ENCODE measurements at regions not wholly inside any gene's neighbourhood (a gene's known extent, or its start where the extent isn't known, plus 50 kb on each side); places are given as distances from the start of the nearest gene placed in this dataset.

- ATAC-seq (ENCODE audit: poor library complexity) = no peak
- DNase-seq = no peak
- intact Hi-C loops (cut with DNase I) = no loop called here
These were observed 730.6 kb upstream of the FANCL start for GRCh38 chr2:58971511-58972360.

- intact Hi-C loops (cut with DNase I) = no loop called here
These were observed 729.2 kb upstream of the FANCL start for GRCh38 chr2:58970365-58970764.

GRCh38 chr2:58968885-58969284 is 727.8 kb upstream of the FANCL start:
- intact Hi-C loops (cut with DNase I) = no loop called here

More at GRCh38 chr2:58970365-58970764, 729.2 kb upstream of the FANCL start:
- DNase-seq (no peak), ATAC-seq (ENCODE audit: poor library complexity) (no peak)

GRCh38 chr2:58967736-58968135 is 726.6 kb upstream of the FANCL start:
- peak; percentile 37 for DNase-seq
- intact Hi-C loops (cut with DNase I) = no loop called here
- no peak for ATAC-seq (ENCODE audit: poor library complexity)

More at GRCh38 chr2:58968885-58969284, 727.8 kb upstream of the FANCL start:
- ATAC-seq (ENCODE audit: poor library complexity) (no peak), DNase-seq (no peak)

- intact Hi-C loops (cut with DNase I) = no loop called here
- no peak for ATAC-seq (ENCODE audit: poor library complexity)
These were observed 724.5 kb upstream of the FANCL start for GRCh38 chr2:58965602-58966001.

GRCh38 chr2:58959996-58960395 is 718.9 kb upstream of the FANCL start:
- ATAC-seq (ENCODE audit: poor library complexity) = no peak

More at GRCh38 chr2:58965602-58966001, 724.5 kb upstream of the FANCL start:
- no peak for DNase-seq

GRCh38 chr2:58957188-58957840 is 716.2 kb upstream of the FANCL start:
- no peak for DNase-seq
- no peak for ATAC-seq (ENCODE audit: poor library complexity)
- intact Hi-C loops (cut with DNase I) = no loop called here

More at GRCh38 chr2:58959996-58960395, 718.9 kb upstream of the FANCL start:
- intact Hi-C loops (cut with DNase I) = no loop called here
- no peak for DNase-seq

GRCh38 chr2:58954880-58955385 is 713.8 kb upstream of the FANCL start:
- intact Hi-C loops (cut with DNase I) = no loop called here
- DNase-seq = no peak
- ATAC-seq (ENCODE audit: poor library complexity) = no peak

GRCh38 chr2:58951722-58952121 is 710.6 kb upstream of the FANCL start:
- ATAC-seq (ENCODE audit: poor library complexity) (no peak), DNase-seq (no peak)
- intact Hi-C loops (cut with DNase I) = no loop called here

- intact Hi-C loops (cut with DNase I) = no loop called here
- DNase-seq (no peak), ATAC-seq (ENCODE audit: poor library complexity) (peak; percentile 94)
These were observed 709.8 kb upstream of the FANCL start for GRCh38 chr2:58950795-58951462.

- no peak for ATAC-seq (ENCODE audit: poor library complexity)
- intact Hi-C loops (cut with DNase I) = no loop called here
These were observed 698.3 kb upstream of the FANCL start for GRCh38 chr2:58939388-58939787.

GRCh38 chr2:58938988-58939387 is 697.9 kb upstream of the FANCL start:
- intact Hi-C loops (cut with DNase I) = no loop called here
- DNase-seq (no peak), ATAC-seq (ENCODE audit: poor library complexity) (no peak)

More at GRCh38 chr2:58939388-58939787, 698.3 kb upstream of the FANCL start:
- DNase-seq = no peak

- no peak for ATAC-seq (ENCODE audit: poor library complexity)
- DNase-seq = no peak
- intact Hi-C loops (cut with DNase I) = no loop called here
These were observed 691.7 kb upstream of the FANCL start for GRCh38 chr2:58932801-58933200.

GRCh38 chr2:58930537-58930936 is 689.4 kb upstream of the FANCL start:
- ATAC-seq (ENCODE audit: poor library complexity) (no peak), DNase-seq (no peak)
- intact Hi-C loops (cut with DNase I) = no loop called here

GRCh38 chr2:58928973-58929372 is 687.8 kb upstream of the FANCL start:
- DNase-seq (no peak), ATAC-seq (ENCODE audit: poor library complexity) (peak; percentile 87)
- intact Hi-C loops (cut with DNase I) = no loop called here

GRCh38 chr2:58928391-58928790 is 687.3 kb upstream of the FANCL start:
- intact Hi-C loops (cut with DNase I) = no loop called here
- DNase-seq (no peak), ATAC-seq (ENCODE audit: poor library complexity) (no peak)

GRCh38 chr2:58926112-58926511 is 685.0 kb upstream of the FANCL start:
- DNase-seq = no peak
- intact Hi-C loops (cut with DNase I) = no loop called here
- ATAC-seq (ENCODE audit: poor library complexity) = no peak

- ATAC-seq (ENCODE audit: poor library complexity) = peak; percentile 61
- intact Hi-C loops (cut with DNase I) = no loop called here
- DNase-seq = peak; percentile 43
These were observed 684.6 kb upstream of the FANCL start for GRCh38 chr2:58925676-58926081.

- DNase-seq = no peak
- ATAC-seq (ENCODE audit: poor library complexity) = no peak
- intact Hi-C loops (cut with DNase I) = no loop called here
These were observed 682.7 kb upstream of the FANCL start for GRCh38 chr2:58923869-58924268.

Measured in Right ventricle myocardium superior (tissue), 1 donor.